HG03432 (cell line): ENCODE measurements at regions not wholly inside any gene's neighbourhood (a gene's known extent, or its start where the extent isn't known, plus 50 kb on each side); places are given as distances from the start of the nearest gene placed in this dataset.

Source experiments
- ATAC-seq: cut with Tn5 transposase; IDR thresholded peaks from one replicate; pipeline ENCODE4 v1.9.1; 2021; ENCODE audit warnings: mild to moderate bottlenecking, moderate library complexity; ENCODE audit not compliant: unreplicated experiment

DNA sequence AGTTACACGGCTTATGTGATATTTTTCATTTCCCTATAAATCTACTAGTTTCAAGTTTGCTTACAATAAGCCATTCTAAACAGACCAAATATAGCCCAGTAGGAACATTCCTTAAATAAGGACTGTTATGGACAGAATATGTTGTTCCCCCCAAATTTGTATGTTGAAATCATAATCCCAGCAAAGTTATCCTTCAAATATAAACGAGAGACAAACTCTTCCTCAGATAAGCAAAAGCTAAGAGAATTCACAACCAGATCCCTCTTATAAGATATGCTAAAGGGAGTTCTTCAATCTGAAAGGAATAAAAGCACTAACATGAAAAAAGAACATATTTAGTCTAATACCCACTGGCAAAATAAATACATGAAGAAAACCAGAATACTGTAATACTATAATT lies 795.5 kb upstream of the GJE1 start:
- ATAC-seq = no peak

GRCh38 chr6:141335477-141336273 lies 797.0 kb upstream of the GJE1 start:
- ATAC-seq = no peak

DNA sequence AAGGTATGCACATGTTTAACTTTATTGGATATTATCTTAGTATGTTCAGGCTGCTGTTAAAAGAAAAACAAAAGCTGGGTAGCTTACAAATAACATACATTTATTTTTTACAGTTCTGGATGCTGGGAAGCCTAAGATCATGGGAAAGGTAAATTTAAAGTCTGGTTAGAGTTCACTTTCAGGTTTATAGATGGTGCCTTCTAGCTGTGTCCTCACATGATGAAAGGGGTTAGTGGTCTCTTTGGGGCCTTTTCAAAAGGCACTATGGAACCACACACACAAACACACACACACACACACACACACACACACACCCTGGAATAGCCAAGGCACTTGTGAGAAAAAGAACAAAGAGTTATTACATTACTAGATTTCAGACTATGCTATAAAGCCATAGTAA lies 805.8 kb upstream of the GJE1 start:
- no peak for ATAC-seq

GRCh38 chr6:141326426-141326825 lies 806.3 kb upstream of the GJE1 start:
- peak; percentile 60 for ATAC-seq

DNA sequence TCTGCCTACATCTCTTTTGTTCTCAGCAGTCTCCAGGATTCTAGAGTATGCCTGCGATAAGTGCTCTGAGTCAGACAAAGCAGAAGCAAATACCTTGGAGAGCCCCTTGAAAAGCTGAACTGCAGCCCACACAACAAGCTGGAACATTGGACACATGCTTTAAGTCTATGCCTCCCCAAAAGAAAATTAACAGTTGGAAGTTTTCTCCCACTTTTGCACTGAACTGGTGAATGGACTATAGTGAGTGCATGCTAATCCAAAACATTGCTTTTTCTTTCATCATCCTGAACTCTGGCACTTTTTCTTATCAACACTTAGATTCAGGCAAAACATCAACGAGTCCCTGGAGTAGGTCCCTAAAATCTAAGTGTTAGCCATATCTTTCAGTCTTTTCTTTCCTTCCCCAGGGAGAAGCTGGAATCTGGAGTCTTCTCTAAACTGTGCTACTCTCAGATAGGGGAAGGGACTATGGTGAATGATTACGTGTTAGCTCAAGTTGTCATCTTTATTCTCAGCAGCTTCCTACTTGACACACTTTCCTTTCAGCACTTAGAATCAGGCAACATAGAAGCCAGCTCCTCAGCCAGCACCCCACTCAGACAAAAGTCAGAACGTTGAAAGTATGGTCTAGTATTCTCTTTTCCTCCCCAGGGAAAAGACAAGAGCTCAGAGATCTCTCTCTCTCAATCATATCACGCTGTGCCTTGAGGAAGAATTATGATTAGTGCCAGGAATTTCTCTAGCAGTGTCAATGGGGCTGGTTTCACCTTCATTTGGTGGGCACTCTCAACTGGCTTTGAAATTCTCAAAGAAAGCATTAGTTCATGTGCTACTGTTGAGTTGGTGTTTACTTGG lies 811.0 kb upstream of the GJE1 start:
- no peak for ATAC-seq

DNA sequence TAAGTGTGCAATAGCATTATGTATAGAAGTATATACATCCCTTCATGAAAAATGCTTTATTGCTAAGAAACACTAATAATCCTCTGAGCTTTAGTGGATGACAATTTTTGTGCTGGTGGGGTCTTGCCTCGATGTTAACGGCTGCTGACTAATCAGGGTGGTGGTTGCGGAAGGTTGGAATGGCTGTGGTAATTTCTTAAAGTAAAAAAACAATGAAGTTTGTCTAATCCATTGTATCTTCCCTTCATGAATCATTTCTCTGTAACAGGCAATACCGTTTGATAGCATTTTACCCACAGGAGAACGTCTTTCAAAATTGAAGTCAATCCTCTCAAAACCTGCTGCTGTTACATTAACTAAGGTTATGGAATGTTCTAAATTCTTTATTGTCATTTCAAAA lies 816.5 kb upstream of the GJE1 start:
- no peak for ATAC-seq

DNA sequence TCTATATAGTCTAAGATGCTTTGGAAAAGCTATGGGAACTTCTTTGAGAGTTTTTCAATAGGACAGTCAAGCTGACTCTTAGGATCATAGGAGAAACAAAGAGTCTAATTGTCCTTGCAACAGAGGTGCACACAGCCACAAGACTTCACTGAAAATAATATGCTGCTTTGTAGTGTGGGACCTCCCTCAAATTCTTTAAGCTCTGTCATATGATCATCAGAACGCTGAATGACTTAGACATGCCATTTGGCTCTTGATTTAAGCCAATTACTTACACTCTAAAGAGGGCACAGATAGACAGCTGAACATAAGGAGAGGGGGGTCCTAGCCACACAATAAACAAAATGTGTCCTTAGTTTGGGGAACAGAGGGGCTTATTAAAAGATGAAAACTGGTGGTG lies 818.7 kb upstream of the GJE1 start:
- ATAC-seq = no peak

GRCh38 chr6:141309295-141309694 lies 823.4 kb upstream of the GJE1 start:
- no peak for ATAC-seq

- ATAC-seq = no peak
These were observed 825.3 kb upstream of the GJE1 start for GRCh38 chr6:141307309-141307998.

- peak; percentile 62 for ATAC-seq
These were observed 828.8 kb upstream of the GJE1 start for GRCh38 chr6:141303907-141304306.

GRCh38 chr6:141301779-141302178 lies 830.9 kb upstream of the GJE1 start:
- no peak for ATAC-seq

GRCh38 chr6:141290941-141291721 lies 841.6 kb upstream of the GJE1 start:
- ATAC-seq = no peak

- ATAC-seq = no peak
These were observed 843.8 kb upstream of the GJE1 start for GRCh38 chr6:141288947-141289346.

DNA sequence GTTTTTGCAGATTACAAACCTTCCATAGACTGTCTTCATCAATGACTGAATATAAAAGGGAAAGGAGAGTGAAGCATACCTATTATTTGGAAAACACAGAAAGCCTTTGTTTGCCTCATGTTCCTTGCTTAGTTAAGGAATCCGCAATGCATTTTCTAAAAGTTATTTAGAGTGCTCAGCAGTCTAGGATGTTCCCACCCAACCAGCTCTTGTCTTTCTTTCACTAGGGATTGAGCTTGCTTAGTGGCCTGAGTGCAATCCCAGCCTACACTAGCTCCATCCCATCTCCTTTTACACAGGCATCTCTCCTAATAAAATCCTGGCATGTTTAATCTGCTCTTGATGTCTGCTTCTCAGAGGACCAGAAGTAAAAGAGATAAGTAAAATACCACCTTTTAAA lies 850.5 kb upstream of the GJE1 start:
- no peak for ATAC-seq

GRCh38 chr6:141269684-141270083 lies 863.0 kb upstream of the GJE1 start:
- ATAC-seq = no peak

DNA sequence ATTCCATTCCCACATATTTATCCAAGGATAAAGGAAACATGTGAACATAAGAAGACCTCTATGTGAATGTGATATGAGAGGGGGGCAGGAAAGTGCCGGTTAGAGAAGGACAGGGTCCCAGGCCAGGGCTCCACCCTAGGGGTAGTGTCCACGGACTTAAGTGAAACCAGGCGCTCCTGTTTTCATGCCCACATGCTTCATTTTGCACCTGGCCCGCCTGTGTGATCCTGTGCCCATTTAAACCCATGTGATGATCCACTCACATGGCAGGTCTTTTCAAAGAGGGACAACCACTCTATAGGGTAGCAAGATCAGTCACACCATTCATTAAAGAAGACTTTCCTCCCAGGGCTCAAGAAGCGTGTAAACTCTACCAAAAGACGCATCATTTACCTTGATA lies 865.3 kb upstream of the GJE1 start:
- ATAC-seq = no peak

DNA sequence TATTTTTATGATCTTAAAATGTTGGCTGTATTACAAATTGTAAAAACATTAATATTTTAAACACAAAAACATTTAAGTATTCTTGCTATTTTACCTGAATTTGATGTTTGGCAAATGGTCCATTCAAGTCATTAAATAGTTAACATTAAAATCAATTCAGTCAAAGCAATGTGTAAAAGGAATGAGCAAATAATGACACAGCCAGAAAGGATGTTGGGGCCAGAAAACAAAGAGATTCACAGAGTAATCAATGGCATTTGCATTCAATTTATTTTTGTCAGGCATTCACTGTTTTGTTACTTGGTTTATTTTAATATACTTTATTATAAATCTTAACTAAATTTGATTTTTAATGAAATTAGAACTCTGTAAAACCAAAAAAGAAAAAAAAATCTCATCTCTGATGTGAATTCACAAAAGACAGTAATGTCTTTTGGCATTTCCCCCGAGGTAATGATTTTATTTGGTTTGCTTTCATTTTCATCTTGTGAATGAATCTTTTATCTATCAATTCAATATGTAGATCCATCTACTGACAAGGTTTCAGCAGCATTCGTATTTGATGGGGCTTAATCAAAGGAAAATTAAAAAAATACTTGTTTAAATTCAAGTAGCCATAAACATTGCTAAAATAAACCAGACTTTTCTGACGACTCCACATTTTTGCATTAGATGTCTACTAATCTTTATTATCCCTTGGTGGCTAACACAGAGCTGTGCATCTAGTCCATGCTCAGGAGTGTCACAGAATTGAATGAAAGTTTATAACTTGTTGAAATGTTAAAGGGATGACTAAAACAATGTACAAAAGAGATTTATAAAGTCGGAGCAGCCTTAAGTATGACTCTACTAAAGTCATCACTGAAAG lies 866.7 kb upstream of the GJE1 start:
- ATAC-seq = no peak

- peak; percentile 30 for ATAC-seq
These were observed 868.6 kb upstream of the GJE1 start for GRCh38 chr6:141264101-141264500.

- ATAC-seq = no peak
These were observed 871.1 kb upstream of the GJE1 start for GRCh38 chr6:141261672-141262060.
